Lower lobe of right lung (tissue), 2 donors: ENCODE measurements at regions not wholly inside any gene's neighbourhood (a gene's known extent, or its start where the extent isn't known, plus 50 kb on each side); places are given as distances from the start of the nearest gene placed in this dataset.

Source experiments
- ATAC-seq, 2 donors: fragments of 200-7000 bp; cut with Tn5 transposase; one replicate each; pipeline ENCODE4 v1.9.1; 2020 to 2022; ENCODE audit warnings: mild to moderate bottlenecking in 2 of 2, moderate library complexity in 2 of 2
- DNase-seq: peaks from one replicate; pipeline ENCODE4 v3.0.0-alpha.2; 2020
- H3K27ac ChIP-seq: fragments of 200-600 bp; one replicate; pipeline ENCODE4 v1.8.0; 2022
- H3K27me3 ChIP-seq: fragments of 200-600 bp; one replicate; pipeline ENCODE4 v1.8.0; 2022; ENCODE audit warnings: low read depth
- H3K36me3 ChIP-seq: fragments of 200-600 bp; one replicate; pipeline ENCODE4 v1.8.0; 2022; ENCODE audit warnings: mild to moderate bottlenecking
- H3K4me1 ChIP-seq: fragments of 200-600 bp; one replicate; pipeline ENCODE4 v1.8.0; 2022
- H3K4me3 ChIP-seq: fragments of 200-600 bp; one replicate; pipeline ENCODE4 v1.8.0; 2022; ENCODE audit warnings: mild to moderate bottlenecking
- H3K9me3 ChIP-seq: fragments of 200-600 bp; one replicate; pipeline ENCODE4 v1.8.0; 2022
- intact Hi-C: fragments of 100-400 bp; cut with DNase I; formaldehyde crosslinking; loops from one replicate; pipeline ENCODE4 v1.11.0; 2022
- TF ChIP-seq, protein P1 (sequence below): fragments of 200-600 bp; IDR thresholded peaks from one replicate; pipeline ENCODE4 v1.8.0; 2022; ENCODE audit warnings: antibody characterized with exemption, mild to moderate bottlenecking
- donor health status: DM: no; HTN: yes; CAD: no; lungs with severe emphysema.

GRCh38 chr13:40149611-40150274 is 494.3 kb downstream of the COG6 start:
- DNase-seq: no peak
- Histone ChIP-seq H3K27me3 (no peaks in the 10 kb centered on the region), H3K27ac (peak overlapping the region; percentile 65), H3K4me1 (peaks cover 12% of the 10 kb centered on the region), H3K36me3 (no peaks in the 10 kb centered on the region), H3K4me3 (no peak overlapping the region), H3K9me3 (no peaks in the 10 kb centered on the region)
- ATAC-seq: peak; percentile 22 to 69
- intact Hi-C loops: no loop called here
- TF ChIP-seq, protein P1, sequence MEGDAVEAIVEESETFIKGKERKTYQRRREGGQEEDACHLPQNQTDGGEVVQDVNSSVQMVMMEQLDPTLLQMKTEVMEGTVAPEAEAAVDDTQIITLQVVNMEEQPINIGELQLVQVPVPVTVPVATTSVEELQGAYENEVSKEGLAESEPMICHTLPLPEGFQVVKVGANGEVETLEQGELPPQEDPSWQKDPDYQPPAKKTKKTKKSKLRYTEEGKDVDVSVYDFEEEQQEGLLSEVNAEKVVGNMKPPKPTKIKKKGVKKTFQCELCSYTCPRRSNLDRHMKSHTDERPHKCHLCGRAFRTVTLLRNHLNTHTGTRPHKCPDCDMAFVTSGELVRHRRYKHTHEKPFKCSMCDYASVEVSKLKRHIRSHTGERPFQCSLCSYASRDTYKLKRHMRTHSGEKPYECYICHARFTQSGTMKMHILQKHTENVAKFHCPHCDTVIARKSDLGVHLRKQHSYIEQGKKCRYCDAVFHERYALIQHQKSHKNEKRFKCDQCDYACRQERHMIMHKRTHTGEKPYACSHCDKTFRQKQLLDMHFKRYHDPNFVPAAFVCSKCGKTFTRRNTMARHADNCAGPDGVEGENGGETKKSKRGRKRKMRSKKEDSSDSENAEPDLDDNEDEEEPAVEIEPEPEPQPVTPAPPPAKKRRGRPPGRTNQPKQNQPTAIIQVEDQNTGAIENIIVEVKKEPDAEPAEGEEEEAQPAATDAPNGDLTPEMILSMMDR: no peak

DNA sequence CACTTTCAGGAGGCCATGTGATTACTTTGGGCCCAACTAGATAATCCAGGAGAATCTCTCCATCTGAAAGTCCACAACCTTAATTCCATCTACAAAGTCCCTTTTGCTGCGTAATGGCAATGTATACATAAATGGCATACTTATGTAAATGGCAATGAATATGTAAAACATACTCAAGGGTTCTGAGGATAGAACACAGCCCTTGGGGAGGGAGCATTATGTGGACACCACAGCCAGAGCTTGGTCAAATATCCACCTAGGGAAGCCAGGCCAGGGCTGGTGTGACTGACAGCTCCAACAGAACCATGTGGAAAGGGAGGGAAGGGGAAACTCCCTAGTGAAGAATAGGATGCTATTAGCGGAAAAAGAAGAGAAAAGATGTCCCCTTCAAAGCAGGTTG is 496.2 kb downstream of the COG6 start:
- Histone ChIP-seq H3K36me3 (no peaks in the 10 kb centered on the region), H3K27me3 (no peaks in the 10 kb centered on the region), H3K27ac (no peak overlapping the region), H3K4me1 (peaks cover 12% of the 10 kb centered on the region), H3K9me3 (no peaks in the 10 kb centered on the region), H3K4me3 (no peak overlapping the region)
- no peak for DNase-seq
- TF ChIP-seq, protein P1: no peak
- intact Hi-C loops: no loop called here
- ATAC-seq: no peak

GRCh38 chr13:40152145-40152544 is 496.7 kb downstream of the COG6 start:
- no peak for DNase-seq
- TF ChIP-seq, protein P1: no peak
- H3K36me3 ChIP-seq: no peaks in the 10 kb centered on the region
- no peaks in the 10 kb centered on the region for H3K9me3 ChIP-seq
- intact Hi-C loops: no loop called here
- H3K27ac ChIP-seq: no peak overlapping the region
- peaks cover 12% of the 10 kb centered on the region for H3K4me1 ChIP-seq
- no peak overlapping the region for H3K4me3 ChIP-seq
- peak; percentile 7 to 52 for ATAC-seq
- H3K27me3 ChIP-seq: no peaks in the 10 kb centered on the region

GRCh38 chr13:40152922-40153321 is 497.5 kb downstream of the COG6 start:
- TF ChIP-seq, protein P1: no peak
- Histone ChIP-seq H3K9me3 (no peaks in the 10 kb centered on the region), H3K4me1 (peaks cover 12% of the 10 kb centered on the region), H3K36me3 (no peaks in the 10 kb centered on the region), H3K27ac (no peak overlapping the region), H3K27me3 (no peaks in the 10 kb centered on the region), H3K4me3 (no peak overlapping the region)
- ATAC-seq (no peak), DNase-seq (no peak)
- intact Hi-C loops: no loop called here

DNA sequence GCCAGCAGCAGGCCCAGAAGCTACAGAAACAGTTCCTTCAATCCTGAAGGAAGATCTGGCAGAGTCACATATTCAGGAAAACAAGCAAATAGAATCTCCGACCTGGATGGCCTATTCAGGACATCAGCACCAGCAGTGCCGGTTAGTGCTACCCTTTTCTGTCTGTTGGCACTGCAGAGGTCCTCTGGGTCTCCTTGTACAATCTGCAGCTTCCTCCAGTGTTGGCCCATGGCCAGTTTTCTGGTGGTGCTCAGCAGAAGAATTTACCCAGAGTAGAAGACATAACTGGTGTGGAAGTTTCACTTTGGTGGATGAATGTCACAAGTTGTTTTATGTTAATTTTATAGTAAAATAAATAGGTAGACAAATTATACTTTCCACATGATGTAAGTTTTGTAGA is 498.1 kb downstream of the COG6 start:
- no peaks in the 10 kb centered on the region for H3K27me3 ChIP-seq
- intact Hi-C loops: no loop called here
- no peak for ATAC-seq
- DNase-seq: no peak
- H3K36me3 ChIP-seq: no peaks in the 10 kb centered on the region
- H3K27ac ChIP-seq: no peak overlapping the region
- H3K9me3 ChIP-seq: no peaks in the 10 kb centered on the region
- H3K4me3 ChIP-seq: no peak overlapping the region
- H3K4me1 ChIP-seq: peaks cover 12% of the 10 kb centered on the region
- TF ChIP-seq, protein P1: no peak
